ENCODE measurements at regions not wholly inside any gene's neighbourhood (a gene's known extent, or its start where the extent isn't known, plus 50 kb on each side); places are given as distances from the start of the nearest gene placed in this dataset.

GRCh38 chr10:64363687-64364086, 842.5 kb downstream of the REEP3 start:
- TF ChIP-seq CTCF (tag by site-specific recombination; IDR thresholded peaks at IDR 0.05) (no peak), ZNF549 (tag by site-specific recombination; IDR thresholded peaks at IDR 0.05) (no peak), ZNF138 (tag by site-specific recombination; IDR thresholded peaks at IDR 0.05; ENCODE audit: borderline replicate concordance) (no peak), HIC1 (tag by site-specific recombination; IDR thresholded peaks at IDR 0.05) (no peak), ZNF280D (tag by site-specific recombination; IDR thresholded peaks at IDR 0.05) (no peak), ZNF146 (tag by site-specific recombination; IDR thresholded peaks at IDR 0.05) (no peak), ZNF76 (tag by site-specific recombination; IDR thresholded peaks at IDR 0.05; ENCODE audit: borderline replicate concordance, low read depth) (no peak), REST (tag by site-specific recombination; IDR thresholded peaks at IDR 0.05) (no peak), BCL11B (tag by site-specific recombination; IDR thresholded peaks at IDR 0.05; ENCODE audit: low read depth) (no peak), PRDM6 (tag by site-specific recombination; IDR thresholded peaks at IDR 0.05) (no peak)
- TF ChIP-seq, protein P1, sequence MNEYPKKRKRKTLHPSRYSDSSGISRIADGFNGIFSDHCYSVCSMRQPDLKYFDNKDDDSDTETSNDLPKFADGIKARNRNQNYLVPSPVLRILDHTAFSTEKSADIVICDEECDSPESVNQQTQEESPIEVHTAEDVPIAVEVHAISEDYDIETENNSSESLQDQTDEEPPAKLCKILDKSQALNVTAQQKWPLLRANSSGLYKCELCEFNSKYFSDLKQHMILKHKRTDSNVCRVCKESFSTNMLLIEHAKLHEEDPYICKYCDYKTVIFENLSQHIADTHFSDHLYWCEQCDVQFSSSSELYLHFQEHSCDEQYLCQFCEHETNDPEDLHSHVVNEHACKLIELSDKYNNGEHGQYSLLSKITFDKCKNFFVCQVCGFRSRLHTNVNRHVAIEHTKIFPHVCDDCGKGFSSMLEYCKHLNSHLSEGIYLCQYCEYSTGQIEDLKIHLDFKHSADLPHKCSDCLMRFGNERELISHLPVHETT (tag by site-specific recombination; IDR thresholded peaks at IDR 0.05): no peak
